HG03108 (cell line): ENCODE measurements at regions not wholly inside any gene's neighbourhood (a gene's known extent, or its start where the extent isn't known, plus 50 kb on each side); places are given as distances from the start of the nearest gene placed in this dataset.

Experiments
- ATAC-seq: cut with Tn5 transposase; IDR thresholded peaks from one replicate; pipeline ENCODE4 v1.9.1; 2021; ENCODE audit warnings: moderate library complexity; ENCODE audit not compliant: unreplicated experiment

- peak; percentile 56 for ATAC-seq
These were observed 63.5 kb downstream of the ENC1 start for GRCh38 chr5:74576941-74577456.

GRCh38 chr5:74575741-74576538 lies 64.6 kb downstream of the ENC1 start:
- ATAC-seq, result no peak

GRCh38 chr5:74570250-74570649 lies 70.3 kb downstream of the ENC1 start:
- no peak for ATAC-seq

- no peak for ATAC-seq
These were observed 73.0 kb downstream of the ENC1 start for GRCh38 chr5:74567411-74567995.

- ATAC-seq, result no peak
These were observed 78.4 kb downstream of the ENC1 start for GRCh38 chr5:74562122-74562521.

- ATAC-seq, result no peak
These were observed 80.3 kb downstream of the ENC1 start for GRCh38 chr5:74560245-74560644.

GRCh38 chr5:74556631-74557595 lies 83.6 kb downstream of the ENC1 start:
- no peak for ATAC-seq

GRCh38 chr5:74556006-74556405 lies 84.5 kb downstream of the ENC1 start:
- no peak for ATAC-seq

- ATAC-seq, result no peak
These were observed 88.4 kb downstream of the ENC1 start for GRCh38 chr5:74552101-74552500.

GRCh38 chr5:74550927-74551326 lies 89.6 kb downstream of the ENC1 start:
- no peak for ATAC-seq

GRCh38 chr5:74549384-74549783 lies 91.1 kb downstream of the ENC1 start:
- ATAC-seq, result no peak

- ATAC-seq, result no peak
These were observed 93.7 kb downstream of the ENC1 start for GRCh38 chr5:74546796-74547195.

GRCh38 chr5:74544811-74545210 lies 95.7 kb downstream of the ENC1 start:
- no peak for ATAC-seq

GRCh38 chr5:74543162-74543995 lies 97.1 kb downstream of the ENC1 start:
- ATAC-seq, result no peak

GRCh38 chr5:74542482-74542881 lies 98.0 kb downstream of the ENC1 start:
- no peak for ATAC-seq

GRCh38 chr5:74541381-74541781 lies 99.1 kb downstream of the ENC1 start:
- ATAC-seq, result no peak

GRCh38 chr5:74540622-74541021 lies 99.9 kb downstream of the ENC1 start:
- ATAC-seq, result no peak

GRCh38 chr5:74539986-74540385 lies 100.5 kb downstream of the ENC1 start:
- ATAC-seq, result no peak

GRCh38 chr5:74538206-74538661 lies 102.3 kb downstream of the ENC1 start:
- no peak for ATAC-seq

GRCh38 chr5:74536658-74537057 lies 103.9 kb downstream of the ENC1 start:
- ATAC-seq, result no peak
